ENCODE measurements at regions not wholly inside any gene's neighbourhood (a gene's known extent, or its start where the extent isn't known, plus 50 kb on each side); places are given as distances from the start of the nearest gene placed in this dataset.

DNA sequence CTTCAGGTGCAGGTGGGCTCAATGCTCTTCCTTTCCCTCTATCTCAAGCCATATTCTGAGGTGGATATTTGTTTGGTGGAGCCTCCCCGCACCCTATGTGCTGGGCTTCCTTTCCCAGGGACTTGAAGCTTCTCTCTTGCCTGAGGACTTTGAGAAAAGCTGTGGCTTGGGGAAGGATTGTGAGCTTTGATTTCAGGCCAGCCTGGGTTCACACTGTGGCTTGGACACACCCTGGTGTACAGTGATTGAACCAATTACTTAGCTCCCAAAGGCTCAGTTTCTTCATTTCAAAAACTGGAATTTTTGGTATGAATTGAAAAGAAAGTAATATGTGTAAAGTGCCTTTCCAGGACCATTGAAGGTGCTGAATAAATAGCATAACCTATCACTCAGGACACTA lies 224.5 kb upstream of the GLI3 start:
- no peaks in the 10 kb centered on the region for H3K27me3 Mint-ChIP-seq (ENCODE audit: low read depth)
- no peaks in the 10 kb centered on the region for H3K9me3 Mint-ChIP-seq
- no peak for DNase-seq
- no peak overlapping the region for H3K4me3 Mint-ChIP-seq
- no peak for ATAC-seq
- no peaks in the 10 kb centered on the region for H3K36me3 Mint-ChIP-seq (ENCODE audit: insufficient read depth)
- no peaks in the 10 kb centered on the region for H3K4me1 Mint-ChIP-seq (ENCODE audit: low read depth)

DNA sequence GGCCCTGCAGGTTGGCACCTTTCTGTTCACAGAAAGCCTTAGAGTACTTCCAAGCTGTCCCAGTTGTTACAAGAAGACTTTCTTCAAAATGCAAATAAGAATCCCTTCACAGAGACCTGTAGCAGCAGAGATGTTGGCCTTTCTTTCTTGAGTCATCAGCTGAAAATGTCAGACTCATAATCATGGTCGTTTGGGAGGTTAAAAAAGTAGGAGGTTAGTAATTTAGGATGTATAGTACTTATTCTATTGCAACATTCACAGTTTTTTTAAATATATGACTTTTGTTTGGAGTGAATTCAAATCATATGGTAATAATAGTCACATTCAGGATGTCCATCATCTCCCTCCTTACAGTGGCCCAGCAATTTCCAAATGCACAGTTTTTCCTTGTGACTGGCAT lies 223.9 kb upstream of the GLI3 start:
- Mint-ChIP-seq H3K4me1 (ENCODE audit: low read depth) (no peaks in the 10 kb centered on the region), H3K9me3 (no peaks in the 10 kb centered on the region), H3K27me3 (ENCODE audit: low read depth) (no peaks in the 10 kb centered on the region), H3K36me3 (ENCODE audit: insufficient read depth) (no peaks in the 10 kb centered on the region), H3K4me3 (no peak overlapping the region)
- ATAC-seq (no peak), DNase-seq (no peak)

DNA sequence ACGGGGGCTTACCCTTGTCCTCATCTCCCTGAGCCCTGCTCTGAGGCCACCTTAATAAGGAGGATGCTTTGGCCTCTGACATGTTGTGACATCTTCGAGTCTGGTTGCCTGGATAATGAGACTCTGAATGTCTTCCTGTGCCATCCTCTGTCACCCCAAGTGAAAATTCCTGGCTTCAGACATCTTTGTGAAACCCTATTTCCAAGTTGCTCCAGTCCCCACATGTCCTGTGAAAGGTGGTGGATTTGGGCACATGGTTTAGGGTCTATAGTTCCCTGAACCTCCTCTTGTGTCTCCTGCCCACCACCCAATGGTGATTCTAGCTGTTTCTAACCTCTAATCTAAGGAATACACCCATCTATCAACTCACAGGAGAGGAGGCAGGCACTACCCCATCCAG lies 223.1 kb upstream of the GLI3 start:
- DNase-seq = no peak
- no peak for ATAC-seq
- no peaks in the 10 kb centered on the region for H3K9me3 Mint-ChIP-seq
- H3K4me3 Mint-ChIP-seq = no peak overlapping the region
- H3K4me1 Mint-ChIP-seq (ENCODE audit: low read depth) = no peaks in the 10 kb centered on the region
- H3K36me3 Mint-ChIP-seq (ENCODE audit: insufficient read depth) = no peaks in the 10 kb centered on the region
- no peaks in the 10 kb centered on the region for H3K27me3 Mint-ChIP-seq (ENCODE audit: low read depth)

DNA sequence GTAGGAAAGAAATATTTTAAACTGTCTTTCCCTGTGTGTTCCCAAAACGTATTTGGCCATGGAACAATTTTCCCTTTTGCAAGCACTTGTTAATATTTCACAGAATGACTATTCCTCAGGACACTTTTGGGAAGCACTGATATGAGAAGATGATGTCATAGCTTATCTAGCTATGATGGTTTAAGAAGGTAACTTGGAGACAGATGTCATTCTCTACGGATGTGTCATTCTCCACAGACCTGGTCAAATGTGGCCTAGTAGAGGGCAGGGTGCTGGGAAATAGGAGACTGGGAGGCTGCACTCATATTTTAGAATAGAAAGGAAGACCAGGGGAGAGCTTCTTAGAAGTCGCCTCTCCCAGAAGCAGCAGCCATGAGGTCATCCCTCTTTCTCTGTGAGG lies 220.7 kb upstream of the GLI3 start:
- Mint-ChIP-seq H3K4me3 (no peak overlapping the region), H3K4me1 (ENCODE audit: low read depth) (no peaks in the 10 kb centered on the region), H3K27me3 (ENCODE audit: low read depth) (no peaks in the 10 kb centered on the region), H3K9me3 (no peaks in the 10 kb centered on the region), H3K36me3 (ENCODE audit: insufficient read depth) (no peaks in the 10 kb centered on the region)
- DNase-seq = no peak
- ATAC-seq = no peak

DNA sequence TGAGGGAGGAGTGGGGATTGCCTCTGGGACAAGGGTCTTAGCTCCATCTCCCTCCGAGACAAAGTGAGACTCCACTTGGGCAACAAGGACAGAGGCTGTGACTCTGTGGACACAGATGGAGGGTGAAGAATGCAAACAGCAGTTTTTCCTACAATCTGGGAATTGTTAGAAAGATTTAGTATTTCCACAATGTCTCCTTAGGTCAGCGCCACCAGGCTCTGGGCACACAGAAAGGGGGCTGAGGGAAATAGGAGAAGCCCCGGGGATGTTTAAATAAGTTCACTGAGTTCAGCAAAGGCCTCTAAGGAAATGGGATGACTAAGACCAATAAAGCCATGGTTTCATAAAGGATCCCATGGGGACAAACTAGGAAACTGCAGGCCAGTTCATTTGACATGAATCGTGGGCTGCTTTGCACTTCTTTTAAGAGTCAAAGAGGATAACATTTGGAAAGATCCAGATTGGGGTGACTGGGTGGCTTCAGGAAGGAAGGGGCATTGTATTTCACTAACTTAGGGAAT lies 219.8 kb upstream of the GLI3 start:
- Mint-ChIP-seq H3K9me3 (no peaks in the 10 kb centered on the region), H3K4me1 (ENCODE audit: low read depth) (no peaks in the 10 kb centered on the region), H3K36me3 (ENCODE audit: insufficient read depth) (no peaks in the 10 kb centered on the region), H3K4me3 (no peak overlapping the region), H3K27me3 (ENCODE audit: low read depth) (no peaks in the 10 kb centered on the region)
- ATAC-seq (no peak), DNase-seq (no peak)

DNA sequence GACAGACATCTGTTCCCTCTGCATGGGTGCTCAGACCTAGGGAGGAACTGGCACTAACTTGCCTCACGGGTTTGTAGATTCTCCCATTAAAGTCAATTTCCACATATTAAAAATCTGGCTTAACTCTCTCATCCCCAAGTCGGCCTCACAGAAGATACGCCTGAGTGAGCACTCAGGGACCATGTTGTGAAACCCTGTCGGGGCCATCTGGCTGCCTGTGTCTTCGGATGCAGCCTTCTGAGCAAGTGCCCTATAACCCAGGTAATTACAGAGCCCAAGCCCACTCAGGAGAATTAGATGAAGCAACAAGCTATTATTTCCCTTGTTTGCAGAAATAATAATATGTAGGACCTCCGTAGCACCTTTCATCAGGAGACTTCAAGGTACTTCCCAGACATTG lies 219.3 kb upstream of the GLI3 start:
- no peaks in the 10 kb centered on the region for H3K9me3 Mint-ChIP-seq
- H3K27me3 Mint-ChIP-seq (ENCODE audit: low read depth) = no peaks in the 10 kb centered on the region
- no peak for ATAC-seq
- no peaks in the 10 kb centered on the region for H3K4me1 Mint-ChIP-seq (ENCODE audit: low read depth)
- DNase-seq = no peak
- H3K4me3 Mint-ChIP-seq = no peak overlapping the region
- no peaks in the 10 kb centered on the region for H3K36me3 Mint-ChIP-seq (ENCODE audit: insufficient read depth)

DNA sequence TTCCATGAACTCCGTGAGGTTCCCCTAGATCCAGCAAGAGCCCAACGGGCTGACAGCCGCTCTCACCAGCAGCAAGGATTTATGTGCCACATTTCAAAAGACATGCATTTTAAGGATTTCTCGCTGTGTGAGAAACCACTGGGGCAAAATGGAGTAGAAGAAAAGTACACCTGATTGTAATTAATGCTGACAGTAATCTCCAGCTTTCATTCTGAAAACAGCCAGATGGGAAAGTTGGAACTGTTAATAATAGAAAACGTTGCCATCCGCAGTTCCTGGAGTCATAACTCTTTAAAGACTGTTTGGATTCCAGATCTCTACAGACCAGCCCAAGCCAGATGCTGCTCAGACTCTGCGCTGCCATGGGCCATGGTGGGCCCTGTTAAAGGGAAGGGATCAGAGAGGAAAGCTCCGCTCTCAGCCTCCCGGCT lies 216.9 kb upstream of the GLI3 start:
- Mint-ChIP-seq H3K4me3 (no peak overlapping the region), H3K36me3 (ENCODE audit: insufficient read depth) (no peaks in the 10 kb centered on the region), H3K9me3 (no peaks in the 10 kb centered on the region), H3K27me3 (ENCODE audit: low read depth) (no peaks in the 10 kb centered on the region), H3K4me1 (ENCODE audit: low read depth) (no peaks in the 10 kb centered on the region)
- DNase-seq = no peak
- ATAC-seq = no peak

DNA sequence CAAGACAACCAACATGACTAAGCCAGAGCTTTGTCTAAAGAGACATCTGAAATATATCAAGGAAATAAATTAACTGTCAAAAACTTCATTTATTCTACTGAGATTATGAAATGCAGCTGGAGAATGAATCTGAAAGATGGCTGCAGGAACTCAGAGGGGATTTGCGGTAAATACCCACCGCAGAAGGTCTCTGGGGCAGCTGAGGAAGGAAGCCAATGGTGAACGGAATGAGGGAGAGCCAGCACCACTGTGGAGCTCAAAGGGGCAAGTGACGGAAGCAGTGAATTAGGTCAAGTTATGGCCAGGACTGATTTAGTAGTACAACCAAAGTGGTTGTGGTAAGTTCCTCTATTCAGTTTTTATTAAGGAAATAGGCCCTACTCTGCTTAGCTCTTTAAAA lies 215.3 kb upstream of the GLI3 start:
- H3K9me3 Mint-ChIP-seq = no peaks in the 10 kb centered on the region
- no peaks in the 10 kb centered on the region for H3K36me3 Mint-ChIP-seq (ENCODE audit: insufficient read depth)
- no peaks in the 10 kb centered on the region for H3K27me3 Mint-ChIP-seq (ENCODE audit: low read depth)
- DNase-seq (no peak), ATAC-seq (no peak)
- H3K4me1 Mint-ChIP-seq (ENCODE audit: low read depth) = no peaks in the 10 kb centered on the region
- H3K4me3 Mint-ChIP-seq = no peak overlapping the region

DNA sequence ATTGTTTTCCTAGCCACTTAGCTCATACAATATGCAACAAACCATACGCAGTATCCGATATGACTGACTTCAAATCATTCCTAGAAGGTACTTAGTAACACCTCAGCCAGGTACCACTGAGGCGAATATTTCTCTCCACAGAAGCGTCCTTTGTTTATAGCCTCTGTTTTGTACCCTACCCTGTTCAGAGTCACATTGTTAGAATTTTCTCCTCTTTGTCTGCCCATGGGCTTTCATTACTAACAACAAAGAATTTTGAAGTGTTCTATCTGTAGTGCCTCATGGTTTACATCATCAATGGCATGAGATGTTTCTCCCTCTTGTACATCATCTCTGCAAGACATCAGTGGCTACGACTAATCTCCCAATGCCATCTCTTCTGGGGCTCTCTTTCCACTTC lies 212.4 kb upstream of the GLI3 start:
- Mint-ChIP-seq H3K27me3 (ENCODE audit: low read depth) (no peaks in the 10 kb centered on the region), H3K4me1 (ENCODE audit: low read depth) (no peaks in the 10 kb centered on the region), H3K36me3 (ENCODE audit: insufficient read depth) (no peaks in the 10 kb centered on the region), H3K9me3 (no peaks in the 10 kb centered on the region), H3K4me3 (no peak overlapping the region)
- no peak for DNase-seq
- no peak for ATAC-seq

DNA sequence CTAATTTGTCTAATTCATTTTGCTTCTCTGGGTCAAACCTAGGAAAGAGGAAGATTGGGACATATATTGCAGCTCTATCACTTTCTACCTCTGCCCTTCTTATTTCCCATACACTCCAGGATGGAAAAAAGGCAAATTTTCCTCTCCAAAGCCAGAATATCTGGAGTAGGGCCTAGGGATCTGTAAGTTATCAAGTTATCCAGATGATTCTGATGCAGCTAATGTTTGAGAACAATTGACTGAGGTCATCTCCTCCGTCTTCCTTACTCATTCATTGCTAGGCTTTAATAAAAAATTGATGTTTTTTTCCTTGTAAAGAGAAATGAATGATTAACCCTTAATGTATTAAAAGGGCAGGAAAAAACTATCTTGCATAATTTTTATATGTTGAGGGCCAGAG lies 211.9 kb upstream of the GLI3 start:
- DNase-seq (no peak), ATAC-seq (no peak)
- Mint-ChIP-seq H3K9me3 (no peaks in the 10 kb centered on the region), H3K36me3 (ENCODE audit: insufficient read depth) (no peaks in the 10 kb centered on the region), H3K4me1 (ENCODE audit: low read depth) (no peaks in the 10 kb centered on the region), H3K4me3 (no peak overlapping the region), H3K27me3 (ENCODE audit: low read depth) (no peaks in the 10 kb centered on the region)

DNA sequence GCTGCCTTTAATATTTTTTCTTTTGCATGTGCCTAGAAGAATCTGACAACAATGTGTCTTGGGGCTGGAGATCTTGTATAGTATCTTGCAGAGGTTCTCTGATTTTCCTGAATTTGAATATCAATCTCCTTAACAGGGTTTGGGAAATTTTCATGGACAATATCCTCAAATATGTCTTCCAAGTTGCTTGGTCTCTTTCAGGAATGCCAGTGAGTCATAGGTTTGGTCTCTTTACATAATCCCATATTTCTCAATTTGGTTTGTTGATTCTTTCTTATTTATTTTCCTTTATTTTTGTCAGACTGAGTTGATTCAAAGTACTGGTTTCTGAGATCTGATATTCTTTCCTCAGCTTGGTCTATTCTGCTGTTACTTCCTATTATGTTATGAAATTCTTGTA lies 208.7 kb upstream of the GLI3 start:
- Mint-ChIP-seq H3K4me1 (ENCODE audit: low read depth) (no peaks in the 10 kb centered on the region), H3K4me3 (no peak overlapping the region), H3K27me3 (ENCODE audit: low read depth) (no peaks in the 10 kb centered on the region), H3K9me3 (peaks cover 4% of the 10 kb centered on the region), H3K36me3 (ENCODE audit: insufficient read depth) (no peaks in the 10 kb centered on the region)
- DNase-seq (no peak), ATAC-seq (no peak)

DNA sequence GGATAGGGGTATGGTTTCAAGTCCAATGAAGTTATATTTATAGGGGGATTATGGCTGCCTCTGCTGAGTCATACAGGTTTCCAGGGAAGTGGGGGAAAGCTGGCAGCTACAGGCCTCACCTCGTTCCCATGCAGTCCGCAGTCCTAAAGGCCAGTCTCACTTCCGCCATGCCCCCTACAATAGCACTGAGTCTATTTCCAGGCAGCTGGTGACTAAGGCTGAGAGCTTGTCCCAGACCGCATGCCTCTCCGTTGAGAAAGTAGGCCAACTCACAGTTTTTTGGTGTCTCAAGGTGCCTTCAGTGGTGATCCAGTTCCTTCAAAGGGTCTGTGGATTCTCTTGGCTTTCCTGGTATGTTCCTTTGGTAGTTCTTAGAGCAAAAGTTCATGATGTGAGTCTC lies 203.9 kb upstream of the GLI3 start:
- Mint-ChIP-seq H3K4me3 (no peak overlapping the region), H3K9me3 (peaks cover 22% of the 10 kb centered on the region), H3K27me3 (ENCODE audit: low read depth) (no peaks in the 10 kb centered on the region), H3K4me1 (ENCODE audit: low read depth) (no peaks in the 10 kb centered on the region), H3K36me3 (ENCODE audit: insufficient read depth) (no peaks in the 10 kb centered on the region)
- ATAC-seq = no peak
- DNase-seq = no peak

DNA sequence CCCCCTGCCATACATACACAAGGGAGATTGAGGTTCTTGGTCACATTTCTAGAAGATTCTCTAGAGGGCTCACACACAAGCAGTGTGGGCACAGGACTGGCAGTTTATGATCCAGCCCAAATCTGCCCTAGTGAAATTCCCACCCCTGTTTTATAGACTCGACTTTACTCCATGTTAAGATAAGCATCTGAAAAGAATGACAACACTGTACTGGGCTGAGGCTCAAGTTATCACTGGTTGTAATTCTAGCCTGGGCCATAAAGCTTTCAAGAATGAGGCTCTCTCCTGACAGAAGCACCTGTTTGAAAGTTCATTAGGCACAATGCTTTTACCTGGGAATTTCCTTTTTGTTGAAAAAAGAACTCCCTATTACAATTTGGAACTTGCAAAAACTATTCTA lies 195.6 kb upstream of the GLI3 start:
- H3K27me3 Mint-ChIP-seq (ENCODE audit: low read depth) = no peaks in the 10 kb centered on the region
- ATAC-seq (no peak), DNase-seq (no peak)
- H3K36me3 Mint-ChIP-seq (ENCODE audit: insufficient read depth) = no peaks in the 10 kb centered on the region
- H3K4me3 Mint-ChIP-seq = no peak overlapping the region
- peaks cover 3% of the 10 kb centered on the region for H3K9me3 Mint-ChIP-seq
- no peaks in the 10 kb centered on the region for H3K4me1 Mint-ChIP-seq (ENCODE audit: low read depth)

DNA sequence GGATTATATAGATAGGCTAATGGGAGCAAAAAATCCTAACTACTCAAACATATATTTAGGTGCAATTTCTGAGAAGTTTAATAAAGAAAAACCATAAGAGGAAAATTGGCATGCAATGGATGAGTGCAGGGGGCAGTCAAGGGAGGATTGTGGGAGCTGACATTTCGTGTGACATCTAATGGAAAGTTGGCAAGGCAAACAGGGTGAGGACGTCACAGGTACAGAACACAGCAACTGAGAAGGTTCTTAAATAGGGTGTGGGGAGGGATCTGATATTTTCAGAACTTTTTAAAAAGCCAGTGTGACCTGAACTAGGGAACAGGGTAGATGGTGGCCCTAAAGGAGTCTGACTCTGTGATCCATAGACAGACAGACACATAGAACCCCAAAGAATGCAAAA lies 194.9 kb upstream of the GLI3 start:
- H3K4me1 Mint-ChIP-seq (ENCODE audit: low read depth) = no peaks in the 10 kb centered on the region
- H3K36me3 Mint-ChIP-seq (ENCODE audit: insufficient read depth) = no peaks in the 10 kb centered on the region
- H3K27me3 Mint-ChIP-seq (ENCODE audit: low read depth) = no peaks in the 10 kb centered on the region
- ATAC-seq (no peak), DNase-seq (no peak)
- H3K9me3 Mint-ChIP-seq = peaks cover 2% of the 10 kb centered on the region
- no peak overlapping the region for H3K4me3 Mint-ChIP-seq

DNA sequence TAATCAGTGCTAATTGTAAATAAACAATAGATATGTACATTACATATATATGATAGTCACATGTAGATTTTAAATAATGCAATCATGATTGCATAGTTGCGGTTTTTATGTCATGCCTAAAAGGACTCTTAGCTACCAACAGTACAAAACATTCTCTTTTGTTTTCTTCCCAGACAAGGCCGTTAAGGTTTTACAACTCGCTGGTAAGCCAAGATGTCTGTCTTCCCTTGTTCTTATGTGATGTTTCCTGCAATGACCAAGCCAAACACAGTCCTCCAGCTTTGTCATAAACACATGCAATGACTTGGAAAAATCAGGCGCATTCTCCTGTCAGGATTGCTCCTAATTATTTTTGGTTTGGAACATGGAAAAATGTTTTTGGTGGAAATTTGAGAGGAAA lies 192.3 kb upstream of the GLI3 start:
- no peaks in the 10 kb centered on the region for H3K9me3 Mint-ChIP-seq
- H3K36me3 Mint-ChIP-seq (ENCODE audit: insufficient read depth) = no peaks in the 10 kb centered on the region
- ATAC-seq = no peak
- DNase-seq = no peak
- no peak overlapping the region for H3K4me3 Mint-ChIP-seq
- H3K4me1 Mint-ChIP-seq (ENCODE audit: low read depth) = no peaks in the 10 kb centered on the region
- no peaks in the 10 kb centered on the region for H3K27me3 Mint-ChIP-seq (ENCODE audit: low read depth)

DNA sequence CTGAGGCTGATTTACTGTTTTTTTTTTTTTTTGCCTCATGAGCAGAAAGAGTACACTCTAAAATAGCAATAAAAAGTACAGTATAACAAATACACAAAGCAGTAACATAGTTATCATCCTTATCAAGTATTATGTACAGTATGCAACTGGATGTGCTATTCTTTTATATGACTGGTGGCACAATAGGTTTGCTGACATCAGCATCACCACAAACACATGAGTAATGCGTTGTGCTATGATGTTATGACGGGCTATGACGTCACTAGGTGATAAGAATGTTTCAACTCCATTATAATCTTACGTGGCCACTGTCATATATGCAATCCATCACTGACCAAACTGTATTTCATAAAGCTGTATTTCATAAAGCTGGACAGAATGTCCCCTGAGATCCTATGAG lies 189.2 kb upstream of the GLI3 start:
- H3K4me3 Mint-ChIP-seq = no peak overlapping the region
- no peaks in the 10 kb centered on the region for H3K9me3 Mint-ChIP-seq
- no peak for ATAC-seq
- no peaks in the 10 kb centered on the region for H3K4me1 Mint-ChIP-seq (ENCODE audit: low read depth)
- no peaks in the 10 kb centered on the region for H3K36me3 Mint-ChIP-seq (ENCODE audit: insufficient read depth)
- no peak for DNase-seq
- H3K27me3 Mint-ChIP-seq (ENCODE audit: low read depth) = no peaks in the 10 kb centered on the region
